Prostate gland (tissue), 2 donors: ENCODE measurements at regions not wholly inside any gene's neighbourhood (a gene's known extent, or its start where the extent isn't known, plus 50 kb on each side); places are given as distances from the start of the nearest gene placed in this dataset.

ENCODE experiments used
- DNase-seq: peaks from one replicate; pipeline ENCODE4 v3.0.0-alpha.2; 2019; ENCODE audit warnings: low spot score
- H3K27ac ChIP-seq, 2 donors: fragments of 200-600 bp; sonication (generic); 2 replicates each; pipeline ENCODE4 v1.5.1; 2017 to 2019
- H3K27me3 ChIP-seq: fragments of 200-600 bp; sonication (generic); replicated peaks from 2 replicates; pipeline ENCODE4 v1.5.1; 2019; ENCODE audit not compliant: insufficient read depth
- H3K36me3 ChIP-seq, 2 donors: fragments of 200-600 bp; sonication (generic); 1 replicate in 1 of 2; 2 replicates in 1 of 2; pipeline versions ENCODE4 v1.5.1 to v1.8.1; 2017 to 2019
- H3K4me1 ChIP-seq: fragments of 200-600 bp; sonication (generic); replicated peaks from 2 replicates; pipeline ENCODE4 v1.5.1; 2019
- H3K4me3 ChIP-seq, 2 donors: fragments of 200-600 bp; sonication (generic); 2 replicates each; pipeline ENCODE4 v1.5.1; 2017 to 2019
- H3K9me3 ChIP-seq: fragments of 200-600 bp; sonication (generic); 2 replicates; pipeline ENCODE4 v1.5.1; 2017
- CTCF ChIP-seq, 4 experiments: fragments of 200-600 bp in 2 of 4; fragments of 450-650 bp in 2 of 4; sonication (generic) in 2 of 4; IDR thresholded peaks; 1 replicate in 3 of 4; 2 replicates in 1 of 4; pipeline ENCODE4 v1.5.1; 2016 to 2019; ENCODE audit warnings: antibody characterized with exemption in 4 of 4, mild to moderate bottlenecking in 2 of 4, moderate library complexity in 2 of 4
- POLR2A ChIP-seq: fragments of 450-650 bp; IDR thresholded peaks from one replicate; pipeline ENCODE4 v1.6.1; 2016; ENCODE audit warnings: antibody characterized with exemption, mild to moderate bottlenecking
- POLR2AphosphoS5 ChIP-seq: sonication (generic); formaldehyde crosslinking; IDR thresholded peaks from one replicate; pipeline ENCODE4 v1.6.1; 2017; ENCODE audit warnings: antibody characterized with exemption
- WGBS: methylation state at CpG from one replicate; pipeline ENCODE4 v1.1.5; 2018; 5-methylcytosine and 5-hydroxymethylcytosine counted together
- intact Hi-C: fragments of 100-400 bp; cut with DNase I; formaldehyde crosslinking; loops from one replicate; pipeline ENCODE4 v1.14.2; 2022

- no peak for TF ChIP-seq POLR2A
- TF ChIP-seq POLR2AphosphoS5: no peak
- TF ChIP-seq CTCF (IDR thresholded peaks at IDR 0.05): no peak
- 85% methylated on average over 1 of the region's 1 CpG for WGBS
- DNase-seq: no peak
- Histone ChIP-seq H3K9me3 (no peaks in the 10 kb centered on the region), H3K36me3 (no peaks in the 10 kb centered on the region), H3K27ac (no peak overlapping the region), H3K4me3 (no peak overlapping the region), H3K4me1 (no peaks in the 10 kb centered on the region), H3K27me3 (no peaks in the 10 kb centered on the region)
- intact Hi-C loops: no loop called here
These were observed 178.8 kb upstream of the HDDC2 start for GRCh38 chr6:125480571-125480970.

GRCh38 chr6:125481056-125481455, 179.3 kb upstream of the HDDC2 start:
- no peak overlapping the region for H3K27ac ChIP-seq
- DNase-seq: no peak
- intact Hi-C loops: no loop called here
- TF ChIP-seq POLR2A (no peak), CTCF (IDR thresholded peaks at IDR 0.05) (no peak), POLR2AphosphoS5 (no peak)
- no peaks in the 10 kb centered on the region for H3K9me3 ChIP-seq
- H3K36me3 ChIP-seq: no peaks in the 10 kb centered on the region
- 74% methylated on average over 1 of the region's 1 CpG for WGBS
- H3K4me1 ChIP-seq: no peaks in the 10 kb centered on the region
- H3K4me3 ChIP-seq: no peak overlapping the region
- no peaks in the 10 kb centered on the region for H3K27me3 ChIP-seq

- 96% methylated on average over 4 of the region's 4 CpGs for WGBS
- no peak overlapping the region for H3K27ac ChIP-seq
- H3K27me3 ChIP-seq: no peaks in the 10 kb centered on the region
- no peak overlapping the region for H3K4me3 ChIP-seq
- H3K36me3 ChIP-seq: no peaks in the 10 kb centered on the region
- intact Hi-C loops: no loop called here
- TF ChIP-seq CTCF (IDR thresholded peaks at IDR 0.05) (no peak), POLR2AphosphoS5 (no peak), POLR2A (no peak)
- H3K4me1 ChIP-seq: no peaks in the 10 kb centered on the region
- no peak for DNase-seq
- no peaks in the 10 kb centered on the region for H3K9me3 ChIP-seq
These were observed 184.0 kb upstream of the HDDC2 start for GRCh38 chr6:125485757-125486156.

- DNase-seq: no peak
These were observed 185.1 kb upstream of the HDDC2 start for GRCh38 chr6:125486881-125487280.

More at GRCh38 chr6:125486881-125487280, 185.1 kb upstream of the HDDC2 start:
- Histone ChIP-seq H3K27me3 (no peaks in the 10 kb centered on the region), H3K4me3 (no peak overlapping the region), H3K36me3 (no peaks in the 10 kb centered on the region), H3K9me3 (no peaks in the 10 kb centered on the region), H3K4me1 (no peaks in the 10 kb centered on the region), H3K27ac (no peak overlapping the region)
- WGBS: 72% methylated on average over 2 of the region's 2 CpGs
- intact Hi-C loops: no loop called here
- no peak for TF ChIP-seq CTCF (IDR thresholded peaks at IDR 0.05)
- no peak for TF ChIP-seq POLR2A
- no peak for TF ChIP-seq POLR2AphosphoS5
